Activated CD8-positive, alpha-beta memory T cell treated with anti-CD3 and anti-CD28 coated beads for 1 hour (primary cell): ENCODE measurements at regions not wholly inside any gene's neighbourhood (a gene's known extent, or its start where the extent isn't known, plus 50 kb on each side); places are given as distances from the start of the nearest gene placed in this dataset.

ENCODE experiments used
- DNase-seq, 2 donors: peaks; one replicate each; pipeline ENCODE4 v3.0.0-alpha.2; 2020; ENCODE audit warnings: low read depth in 1 of 2; ENCODE audit errors: extremely low read depth in 1 of 2

DNA sequence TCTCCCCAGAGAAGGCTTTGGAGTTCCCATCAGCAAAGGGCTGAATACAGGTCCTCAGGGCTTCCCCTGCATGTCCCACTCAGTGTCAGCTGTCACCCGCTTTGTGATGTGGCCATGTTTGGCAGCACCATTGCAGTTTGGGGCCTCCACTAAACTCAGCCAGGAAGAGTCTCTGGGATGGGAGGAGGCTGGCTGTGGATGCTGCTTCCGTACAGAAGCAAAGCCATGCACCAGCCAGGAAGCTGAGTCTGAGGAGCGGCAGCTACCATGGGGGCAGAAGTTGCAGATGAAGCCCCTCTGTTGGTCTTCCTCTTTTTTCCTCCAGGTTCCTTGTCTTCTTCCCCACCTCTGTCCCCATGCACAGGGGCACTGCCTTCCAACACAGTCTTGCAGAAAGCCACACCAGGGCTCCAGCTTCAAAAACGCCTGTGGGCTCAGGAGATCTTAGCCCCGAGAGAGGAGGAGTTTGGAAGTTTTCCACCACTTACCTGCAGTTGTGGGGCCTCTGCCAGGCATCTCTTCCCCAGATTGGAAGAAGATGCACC is 416.8 kb downstream of the NPHP4 start:
- DNase-seq, result no peak

DNA sequence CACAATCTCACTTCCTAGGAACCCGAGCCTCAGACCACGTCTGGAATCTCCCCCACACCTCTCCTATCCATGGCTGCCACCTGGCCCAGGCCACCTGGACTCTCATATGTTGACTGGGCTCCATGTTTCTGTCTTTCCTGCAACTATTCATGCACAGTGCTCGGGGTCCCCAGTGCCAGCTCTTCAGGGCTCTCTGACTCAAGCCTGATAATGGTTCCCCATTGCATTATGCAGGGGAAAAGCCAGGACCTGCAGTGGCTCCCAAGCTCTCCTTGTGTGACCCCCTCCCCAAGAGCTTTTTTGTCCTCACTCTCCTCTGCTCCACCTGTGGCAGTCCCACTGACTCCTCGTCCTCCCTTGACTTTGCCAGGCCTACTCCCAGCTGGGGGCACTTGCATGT is 417.6 kb downstream of the NPHP4 start:
- DNase-seq, result no peak

DNA sequence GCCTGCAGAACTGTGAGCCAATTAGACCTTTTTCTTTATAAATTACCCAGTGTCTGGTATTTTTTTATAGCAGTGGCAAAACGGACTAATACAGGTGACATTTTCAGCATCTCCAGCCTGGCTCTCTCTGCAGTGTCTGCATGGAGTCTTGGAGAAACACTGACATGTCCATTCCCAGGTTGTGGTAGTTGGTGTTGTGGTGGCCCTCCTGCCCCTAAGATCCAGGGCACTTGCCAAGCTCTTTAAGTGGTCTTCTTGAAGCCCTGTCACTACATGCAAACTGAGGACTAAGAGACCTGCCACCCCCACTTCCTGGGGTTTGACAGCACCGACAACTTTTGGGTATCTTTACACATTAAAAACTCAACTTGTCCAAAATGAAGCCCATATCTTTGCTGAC is 419.4 kb downstream of the NPHP4 start:
- DNase-seq, result no peak

DNA sequence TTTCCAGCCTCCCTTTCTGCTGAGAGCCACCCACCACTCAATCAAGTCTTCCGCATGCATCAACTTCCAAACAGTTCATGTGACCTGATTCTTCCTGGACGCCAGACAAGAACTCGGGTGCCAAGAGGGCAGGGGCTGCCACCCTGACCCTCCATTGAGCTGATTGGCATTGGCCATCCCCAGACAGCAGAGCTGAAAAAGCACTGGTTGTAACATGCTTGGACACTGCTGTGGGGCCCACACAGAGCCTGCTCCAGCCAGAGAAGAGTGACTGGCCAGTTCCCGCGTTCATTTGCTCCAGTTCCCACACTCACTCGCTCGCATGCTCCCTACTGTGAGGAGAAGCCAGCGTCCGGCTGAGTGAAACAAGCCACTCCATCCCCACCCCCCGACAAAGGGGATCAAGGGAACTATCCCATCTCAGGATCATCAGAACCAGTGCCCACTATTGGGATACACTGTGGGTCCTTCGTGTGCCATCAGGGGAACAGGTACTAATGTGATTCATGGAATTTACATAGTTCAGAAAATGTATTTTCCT is 420.3 kb downstream of the NPHP4 start:
- DNase-seq, result no peak

DNA sequence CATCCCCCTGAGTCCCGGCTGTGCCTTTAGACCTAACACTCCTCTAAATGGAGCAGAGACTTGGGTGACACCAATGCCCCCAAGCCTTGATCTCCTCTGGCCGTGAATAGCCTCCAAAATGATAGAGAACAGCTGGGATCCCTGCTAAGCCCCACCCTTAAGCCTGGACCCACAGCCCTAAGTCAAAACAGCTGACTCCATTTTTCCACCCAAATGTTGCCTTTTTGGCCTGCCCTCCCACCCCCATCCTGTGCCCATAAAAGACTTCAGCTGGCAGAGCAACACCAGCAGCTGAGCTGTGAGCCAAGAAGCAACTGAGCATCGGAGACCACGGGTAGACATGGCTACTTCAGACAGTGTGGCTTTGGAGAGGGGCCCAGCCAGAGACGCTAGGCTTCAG is 420.8 kb downstream of the NPHP4 start:
- no peak for DNase-seq

DNA sequence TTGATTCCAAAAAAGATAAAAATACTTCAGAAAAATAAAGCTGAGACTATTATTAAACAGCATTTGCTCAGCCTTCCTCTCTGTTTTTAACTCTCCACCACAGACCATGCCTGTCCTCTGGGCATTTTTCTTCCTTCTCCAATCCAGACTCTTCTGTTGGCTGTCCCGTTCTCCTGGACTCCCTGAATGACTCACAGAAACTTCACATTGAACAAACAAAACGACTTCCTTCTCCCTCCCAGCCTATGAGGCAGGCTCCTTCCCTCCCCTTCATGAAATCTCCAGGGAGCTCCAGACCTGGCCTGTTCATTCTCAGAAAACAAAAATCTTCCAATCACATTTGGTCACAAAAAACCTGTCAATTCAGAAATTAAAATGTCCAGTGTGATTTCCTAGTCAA is 421.3 kb downstream of the NPHP4 start:
- DNase-seq, result no peak

DNA sequence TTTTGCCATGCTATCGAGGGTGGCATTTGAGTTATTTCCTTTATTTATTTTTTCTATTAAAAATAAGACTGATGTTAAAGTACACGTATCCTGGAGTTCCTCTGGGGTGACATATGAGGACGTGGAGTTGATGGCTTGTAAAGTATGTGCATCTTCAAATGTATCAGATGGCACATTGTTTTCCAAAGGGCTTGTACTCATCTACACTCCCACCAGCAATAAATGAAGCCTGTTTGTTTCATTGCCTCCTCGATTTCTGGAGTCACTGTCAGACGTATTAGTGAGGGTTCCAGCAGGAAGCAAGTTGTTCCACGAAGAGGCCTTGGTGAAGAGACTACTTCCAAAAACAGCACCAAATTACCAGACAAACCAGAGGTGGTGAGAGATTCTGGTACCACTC is 423.9 kb downstream of the NPHP4 start:
- DNase-seq, result no peak

DNA sequence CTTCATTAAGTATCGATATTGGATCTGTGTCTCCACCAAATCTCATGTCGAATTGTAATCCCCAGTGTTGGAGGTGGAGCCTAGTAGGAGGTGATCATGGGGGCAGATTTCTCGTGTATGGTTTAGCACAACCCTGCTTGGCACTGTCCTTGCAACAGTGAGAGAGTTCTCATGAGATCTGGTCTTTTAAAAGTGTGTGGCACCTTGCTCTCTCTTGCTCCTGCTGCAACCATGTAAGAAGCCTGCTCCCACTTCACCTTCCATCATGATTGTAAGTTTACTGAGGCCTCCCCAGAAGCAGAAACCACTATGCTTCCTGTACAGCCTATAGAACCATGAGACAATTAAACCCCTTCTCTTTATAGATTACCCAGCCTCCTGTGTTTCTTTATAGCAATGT is 424.4 kb downstream of the NPHP4 start:
- DNase-seq, result no peak

DNA sequence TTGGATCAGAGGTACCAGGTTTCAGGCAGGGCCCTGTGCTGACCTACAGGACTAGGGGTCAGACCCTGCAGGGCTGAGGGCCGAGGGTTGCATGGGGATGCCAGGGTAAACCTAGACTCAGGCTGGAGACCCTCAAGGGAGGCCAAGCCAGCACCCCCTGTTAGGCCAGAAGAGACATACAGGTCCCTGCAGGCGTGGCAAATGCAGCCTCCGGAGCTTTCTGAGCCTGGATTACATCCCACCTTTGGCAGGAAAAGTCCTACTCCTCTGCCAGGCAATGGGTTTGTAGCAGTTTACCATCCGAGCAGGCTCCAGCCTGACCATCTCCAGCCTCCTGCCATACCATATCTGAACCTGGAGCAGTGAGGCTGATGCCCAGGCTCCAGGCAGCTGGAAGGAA is 425.3 kb downstream of the NPHP4 start:
- DNase-seq, result no peak

DNA sequence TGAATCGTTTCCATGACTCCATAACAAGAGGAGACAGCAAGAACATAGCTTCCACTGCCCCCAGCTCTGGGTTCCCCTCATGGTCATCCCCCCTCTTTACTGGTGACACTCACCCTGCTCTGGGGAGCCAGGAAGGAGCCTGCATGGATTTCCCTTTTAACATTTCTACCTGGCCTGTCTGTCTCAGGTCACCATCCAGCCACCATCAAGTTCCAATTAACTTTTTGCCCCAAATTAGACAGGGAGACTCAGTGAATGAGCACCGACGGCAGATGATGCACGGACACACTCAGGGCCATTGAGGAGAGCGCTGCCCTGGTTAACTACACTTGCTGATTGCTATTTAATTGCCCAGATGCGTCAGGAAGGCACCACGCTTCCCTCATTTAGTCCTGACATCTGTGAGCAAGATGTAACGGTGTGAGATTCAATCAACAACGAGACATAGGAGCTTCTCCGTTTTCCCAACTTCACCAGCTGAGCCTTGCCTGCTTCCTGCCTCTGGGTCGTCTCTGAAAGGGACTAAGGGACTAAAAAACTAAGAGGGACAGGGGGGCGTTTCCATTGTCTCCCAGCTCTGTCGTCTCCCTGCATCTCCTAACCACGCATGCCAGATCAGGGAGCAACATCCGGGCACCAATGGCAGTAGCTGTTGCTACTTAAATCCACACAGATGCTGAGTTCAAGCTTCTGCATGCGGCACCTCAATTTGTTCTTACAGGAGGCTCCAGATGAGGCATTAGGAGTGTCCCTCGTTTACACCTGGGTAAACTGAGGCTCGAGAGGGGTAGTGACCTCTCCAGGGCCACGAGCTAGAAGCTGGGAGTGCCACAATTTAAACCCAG is 426.7 kb downstream of the NPHP4 start:
- no peak for DNase-seq

DNA sequence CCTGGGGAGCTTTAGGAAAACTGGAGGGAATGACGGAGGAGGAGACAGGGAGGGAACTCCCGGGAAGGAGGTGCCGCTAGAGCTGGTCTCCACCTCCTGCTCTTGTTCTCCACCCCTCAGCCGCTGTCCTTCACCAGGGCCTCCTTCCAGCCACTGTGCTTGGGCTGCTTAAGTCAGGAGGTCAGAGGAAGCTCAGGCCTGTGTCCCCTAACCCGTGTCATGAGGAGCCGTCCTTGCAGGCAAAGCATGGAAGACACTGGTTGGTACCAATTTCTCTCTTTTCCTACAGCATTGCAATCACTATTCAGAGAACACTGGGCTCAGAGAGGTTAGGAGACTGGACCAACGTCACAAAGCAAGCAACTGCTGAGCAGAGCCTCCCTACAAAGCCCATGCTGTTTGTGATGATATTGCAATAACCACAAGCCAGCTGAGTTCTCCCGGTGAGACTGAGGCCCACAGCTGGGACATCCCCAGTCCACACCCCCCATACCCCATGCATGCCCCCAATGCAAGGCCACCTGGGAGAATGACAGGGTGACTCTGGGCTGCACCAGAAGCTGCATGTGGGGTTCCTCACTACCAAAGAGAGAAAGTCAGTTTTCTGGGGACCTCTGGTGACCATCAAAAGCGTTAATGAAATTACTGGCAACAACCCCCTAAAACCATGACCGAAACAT is 427.5 kb downstream of the NPHP4 start:
- DNase-seq, result no peak

DNA sequence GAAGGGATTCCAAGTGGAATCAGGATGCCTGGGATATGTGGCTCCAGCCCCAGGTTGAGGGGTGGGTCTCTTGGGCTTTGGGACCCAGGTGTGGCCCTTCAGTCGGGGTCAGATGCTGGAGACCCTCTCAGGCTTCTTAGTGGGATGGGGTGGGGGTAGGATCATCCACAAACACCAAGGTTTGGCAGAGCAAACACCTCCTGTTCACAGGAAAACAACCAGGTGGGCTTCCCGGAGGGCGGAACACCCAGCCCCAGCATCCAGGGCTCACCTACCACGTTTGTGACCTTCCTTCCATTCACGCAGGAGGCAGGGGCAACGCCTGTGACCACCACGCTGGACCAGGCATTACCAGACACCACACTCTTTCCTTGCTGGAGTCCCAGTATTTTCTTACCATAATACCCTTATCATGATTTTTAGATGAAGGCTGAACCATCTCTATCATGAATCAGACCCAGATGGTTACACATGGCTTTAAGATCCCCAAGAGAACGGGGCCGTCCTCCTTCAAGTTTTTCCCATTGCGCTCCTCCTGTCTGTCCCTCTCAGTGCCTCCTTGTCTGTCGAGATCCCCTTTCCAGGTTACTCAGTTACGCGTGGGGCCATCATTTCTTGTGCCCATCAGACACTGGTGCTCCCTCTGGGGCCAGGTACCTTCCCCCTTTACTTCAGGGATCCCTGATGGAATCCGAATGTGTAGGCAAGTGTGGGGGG is 428.2 kb downstream of the NPHP4 start:
- no peak for DNase-seq

DNA sequence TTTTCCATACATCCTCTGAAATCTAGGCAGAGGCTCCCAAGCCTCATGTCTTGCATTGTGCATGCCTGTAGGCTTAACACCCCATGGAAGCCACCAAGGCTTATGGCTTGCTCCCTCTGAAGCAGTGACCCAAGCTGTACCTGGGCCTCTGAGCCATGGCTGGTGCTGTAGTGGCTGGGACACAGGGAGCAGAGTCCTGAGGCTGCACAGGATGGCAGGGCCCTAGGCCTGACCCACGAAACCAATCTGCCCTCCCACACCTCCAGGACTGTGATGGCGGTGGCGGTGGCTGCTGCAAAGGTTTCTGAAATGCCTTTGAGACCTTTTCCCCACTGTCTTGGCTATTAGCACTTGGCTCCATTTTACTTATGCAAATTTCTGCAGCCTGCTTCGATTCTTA is 429.5 kb downstream of the NPHP4 start:
- no peak for DNase-seq

DNA sequence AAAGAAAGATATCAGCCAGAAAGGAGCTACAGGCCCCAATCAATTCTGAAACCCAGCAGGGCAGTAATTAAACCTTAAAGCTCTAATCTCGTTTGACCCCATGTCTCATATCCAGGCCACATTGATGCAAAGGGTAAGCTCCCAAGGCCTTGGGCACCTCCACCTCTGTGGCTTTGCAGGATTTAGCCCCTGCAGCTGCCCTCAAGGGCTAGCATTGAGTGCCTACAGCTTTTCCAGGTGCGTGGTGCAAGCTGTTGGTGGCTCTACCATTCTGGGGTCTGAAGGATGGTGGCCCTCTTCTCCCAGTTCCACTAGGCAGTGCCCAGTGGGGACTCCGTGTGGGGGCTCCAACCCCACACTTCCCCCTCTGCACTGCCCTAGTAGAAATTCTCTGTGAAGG is 429.9 kb downstream of the NPHP4 start:
- no peak for DNase-seq

DNA sequence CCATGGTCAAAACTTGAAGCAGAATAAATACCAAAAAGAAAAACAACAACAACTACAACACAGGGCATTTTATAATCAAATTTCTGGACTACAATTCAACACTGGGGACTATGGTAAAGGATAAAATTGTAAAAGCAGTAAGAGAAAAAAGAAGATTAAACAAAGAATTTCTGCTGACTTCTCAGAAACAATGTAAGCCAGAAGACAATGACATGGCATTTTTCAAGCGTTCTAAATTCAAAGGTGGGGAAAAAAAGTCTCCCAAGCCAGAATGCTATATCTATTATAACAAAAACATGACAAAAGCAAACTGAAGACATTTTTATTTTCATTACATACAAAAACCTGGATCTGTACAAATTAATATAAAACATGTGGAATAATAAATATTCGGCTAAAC is 433.1 kb downstream of the NPHP4 start:
- DNase-seq, result no peak

DNA sequence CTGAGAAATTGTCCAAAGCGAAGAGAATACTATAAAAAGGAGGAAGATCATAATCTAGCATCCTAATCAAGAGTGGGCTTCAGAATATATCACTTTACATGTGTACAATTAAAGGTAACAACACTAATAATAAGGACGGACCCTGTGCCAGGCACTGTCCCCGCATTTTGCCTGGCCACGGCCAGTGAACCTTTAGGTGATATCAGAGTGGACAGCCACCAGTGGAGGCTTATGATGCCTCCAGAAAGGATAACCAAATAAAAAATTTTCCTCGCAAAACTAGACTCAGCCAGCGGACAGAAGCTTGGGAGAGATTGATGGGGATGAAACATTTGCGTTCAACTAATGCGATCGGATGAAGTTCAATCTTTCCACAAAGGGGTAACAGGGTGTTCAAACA is 436.4 kb downstream of the NPHP4 start:
- no peak for DNase-seq

DNA sequence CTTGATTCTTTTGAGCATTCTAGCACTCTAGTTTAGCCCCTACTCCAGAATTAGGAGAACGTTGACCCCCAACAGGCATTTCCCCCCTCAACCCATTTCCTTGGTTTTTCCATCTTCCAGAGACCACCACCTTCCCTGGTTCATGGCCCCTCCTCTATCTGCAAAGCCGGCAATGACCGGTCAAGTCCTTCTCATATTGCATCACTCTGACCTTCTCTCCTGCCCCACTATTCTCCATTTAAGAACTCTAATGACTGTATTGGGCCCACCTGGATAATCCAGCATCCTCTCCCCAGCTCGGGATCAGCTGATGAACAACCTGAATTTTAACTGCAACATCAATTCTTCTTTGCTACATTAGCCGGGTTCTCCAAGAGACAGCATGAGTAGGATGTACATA is 437.4 kb downstream of the NPHP4 start:
- no peak for DNase-seq

DNA sequence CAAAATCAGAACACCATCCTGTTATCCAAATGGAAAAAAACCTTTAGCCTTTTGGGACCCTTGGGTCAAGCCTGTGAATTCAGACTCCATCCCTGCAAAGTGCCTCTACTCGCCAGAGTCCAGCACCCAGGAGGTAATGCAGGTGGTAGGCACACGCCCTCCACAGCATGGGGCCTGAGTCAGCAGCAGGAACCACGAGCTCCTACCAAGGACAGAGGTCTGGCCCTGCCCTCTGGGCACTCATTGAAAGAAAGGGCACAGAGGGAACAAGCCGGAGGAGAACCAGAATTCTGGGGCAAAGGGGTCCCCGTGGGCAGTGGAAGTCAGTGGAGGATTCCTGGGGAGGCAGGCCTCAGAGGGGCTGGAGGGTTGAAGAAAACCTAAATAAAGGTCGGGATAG is 438.1 kb downstream of the NPHP4 start:
- no peak for DNase-seq

DNA sequence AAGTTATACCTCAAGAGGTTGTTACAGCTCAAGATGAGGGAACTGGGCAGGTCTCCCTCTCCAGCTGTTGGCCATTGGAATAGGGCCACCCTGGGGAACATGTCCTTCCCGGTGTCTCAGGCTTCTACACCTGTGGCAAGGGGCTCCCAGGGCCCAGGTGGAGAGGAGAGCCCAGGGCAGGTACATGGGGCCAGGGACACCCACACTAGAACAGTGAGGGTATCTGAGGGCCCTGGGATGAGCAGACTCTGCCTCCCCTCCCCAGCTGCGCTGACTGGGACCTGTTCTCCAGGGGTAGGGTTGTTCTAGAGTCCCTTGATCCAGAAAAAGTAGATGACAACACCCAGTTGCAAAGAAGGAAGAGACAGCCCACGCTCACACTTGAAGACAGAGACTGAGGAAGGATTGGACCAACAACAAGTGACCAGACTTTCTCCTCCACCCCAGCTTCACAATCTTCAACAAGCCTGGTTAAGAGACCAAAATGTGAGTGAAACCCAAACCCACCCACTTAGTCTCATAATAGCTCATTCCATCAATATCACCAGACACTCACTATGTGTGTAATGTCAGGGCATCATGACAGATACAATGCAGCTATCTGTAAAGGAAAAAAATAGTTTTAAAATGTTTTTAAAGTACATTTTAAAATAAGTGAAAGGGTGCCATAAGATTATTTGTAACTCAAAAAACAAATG is 439.3 kb downstream of the NPHP4 start:
- no peak for DNase-seq

DNA sequence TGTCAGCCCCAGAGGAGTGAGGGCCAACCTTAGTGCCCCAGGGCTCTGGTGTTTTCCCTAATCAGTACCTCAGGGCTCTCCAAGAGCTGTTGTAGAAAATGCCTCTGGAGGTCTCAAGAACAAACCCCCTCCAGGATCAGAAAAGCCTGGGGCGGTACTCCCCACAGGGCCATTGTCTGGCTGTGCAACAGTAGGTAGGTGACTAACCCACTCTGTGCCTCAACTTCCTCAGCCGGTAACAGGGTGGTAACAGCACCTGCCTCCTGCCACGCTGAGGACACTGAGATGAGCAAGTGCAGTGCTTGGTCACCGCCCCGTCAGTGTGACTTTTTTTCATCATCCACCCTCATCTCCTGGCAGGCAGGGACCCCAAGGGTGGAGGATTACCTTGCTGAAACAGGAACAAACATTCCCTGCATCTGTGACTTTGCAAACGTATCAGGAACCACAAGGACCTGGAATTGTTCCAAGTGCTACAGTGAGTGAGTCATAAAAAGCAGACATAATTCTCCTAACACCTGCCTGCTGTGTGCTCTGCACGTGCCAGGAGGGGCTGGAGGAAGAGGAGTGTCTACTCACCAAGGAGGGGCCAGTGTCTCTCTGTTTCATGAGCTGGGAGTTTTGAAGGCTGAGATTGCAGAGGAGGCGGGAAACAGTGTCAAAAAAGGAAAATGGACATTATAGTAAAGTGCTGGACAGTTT is 440.8 kb downstream of the NPHP4 start:
- DNase-seq, result no peak
